OCI-LY7 (cell line): ENCODE measurements at regions not wholly inside any gene's neighbourhood (a gene's known extent, or its start where the extent isn't known, plus 50 kb on each side); places are given as distances from the start of the nearest gene placed in this dataset.

ENCODE experiments used
- BruUV-seq: library from RNA; stranded (reverse); fragments of 400-500 nt; replicated peaks from 2 replicates; lab custom pipeline; 2021; lab: Mats Ljungman, UMichigan
- CTCF ChIA-PET: fragments of 300-600 bp; sonication (Branson Sonifier 250); formaldehyde crosslinking; loops from one replicate; lab custom pipeline; 2022; ENCODE audit warnings: antibody characterized with exemption; ENCODE audit not compliant: unreplicated experiment; lab: Charles Lee
- POLR2A ChIA-PET: fragments of 300-600 bp; sonication (Branson Sonifier 250); formaldehyde crosslinking; loops from one replicate; lab custom pipeline; 2022; ENCODE audit warnings: antibody characterized with exemption; lab: Charles Lee
- DNase-seq: peaks from one replicate; pipeline ENCODE4 v3.0.0-alpha.2; 2015; ENCODE audit warnings: low spot score
- H2AFZ ChIP-seq: fragments of 200-600 bp; sonication (generic), shearing (Covaris generic); 2 replicates; pipeline ENCODE4 v1.6.1; 2014; ENCODE audit warnings: mild to moderate bottlenecking, antibody characterized with exemption, low read length, moderate library complexity
- H3K27ac ChIP-seq: fragments of 200-600 bp; sonication (generic); 2 replicates; pipeline ENCODE4 v1.5.1; 2014; ENCODE audit warnings: mixed run types, low read depth, mild to moderate bottlenecking, moderate library complexity, low read length, inconsistent platforms; ENCODE audit not compliant: poor library complexity, severe bottlenecking
- H3K36me3 ChIP-seq: fragments of 200-600 bp; sonication (generic); 2 replicates; pipeline ENCODE4 v1.6.1; 2014; ENCODE audit warnings: mild to moderate bottlenecking, antibody characterized with exemption, low read length, moderate library complexity, mixed read lengths; ENCODE audit not compliant: insufficient read depth
- H3K4me1 ChIP-seq: fragments of 200-600 bp; sonication (generic); 2 replicates; pipeline ENCODE4 v1.5.1; 2014; ENCODE audit warnings: mild to moderate bottlenecking, low read length; ENCODE audit not compliant: insufficient read depth, poor library complexity, severe bottlenecking
- H3K4me2 ChIP-seq: fragments of 200-600 bp; sonication (generic); 2 replicates; pipeline ENCODE4 v1.6.1; 2014; ENCODE audit warnings: mild to moderate bottlenecking, low read length
- H3K4me3 ChIP-seq: fragments of 200-600 bp; sonication (generic); 2 replicates; pipeline ENCODE4 v1.5.1; 2014; ENCODE audit warnings: mild to moderate bottlenecking, low read depth, low read length; ENCODE audit not compliant: poor library complexity, severe bottlenecking
- H3K79me2 ChIP-seq: fragments of 200-600 bp; sonication (generic); 2 replicates; pipeline ENCODE4 v1.6.1; 2016; ENCODE audit warnings: low read depth, mild to moderate bottlenecking, low read length, moderate library complexity, mixed read lengths; ENCODE audit not compliant: insufficient read depth
- H3K9me2 ChIP-seq: fragments of 200-600 bp; sonication (generic); 2 replicates; pipeline ENCODE4 v1.6.1; 2016; ENCODE audit warnings: mild to moderate bottlenecking, low read length, mixed read lengths; ENCODE audit not compliant: insufficient read depth
- H3K9me3 ChIP-seq: fragments of 200-600 bp; sonication (generic); 2 replicates; pipeline ENCODE4 v1.6.1; 2014; ENCODE audit warnings: mild to moderate bottlenecking, mixed run types, low read length, mixed read lengths
- H4K20me1 ChIP-seq: fragments of 200-600 bp; sonication (generic); 2 replicates; pipeline ENCODE4 v1.6.1; 2014; ENCODE audit warnings: mild to moderate bottlenecking, antibody characterized with exemption, low read length, moderate library complexity, mixed read lengths; ENCODE audit not compliant: insufficient read depth
- CTCF ChIP-seq: fragments of 200-600 bp; sonication (generic); conservative IDR thresholded peaks from 2 replicates; pipeline ENCODE4 v1.5.1; 2014; ENCODE audit warnings: mild to moderate bottlenecking, antibody characterized with exemption, low read length, moderate library complexity, mixed read lengths
- EZH2phosphoT487 ChIP-seq: fragments of 200-600 bp; sonication (generic); IDR thresholded peaks from 2 replicates; pipeline ENCODE4 v1.6.1; 2018; ENCODE audit warnings: low read depth, borderline replicate concordance, mild to moderate bottlenecking, mixed run types, antibody characterized with exemption, low read length, moderate library complexity, mixed read lengths
- intact Hi-C: fragments of 100-400 bp; cut with micrococcal nuclease; formaldehyde crosslinking; loops from one replicate; pipeline ENCODE4 v1.10.0; 2022; ENCODE audit not compliant: unreplicated experiment

- Histone ChIP-seq H3K9me3 (no peaks in the 10 kb centered on the region), H3K4me3 (no peak overlapping the region), H2AFZ (no peak overlapping the region), H3K27ac (no peak overlapping the region), H4K20me1 (no peaks in the 10 kb centered on the region), H3K4me1 (no peaks in the 10 kb centered on the region), H3K9me2 (no peaks in the 10 kb centered on the region), H3K4me2 (no peak overlapping the region), H3K79me2 (no peaks in the 10 kb centered on the region), H3K36me3 (no peaks in the 10 kb centered on the region)
- DNase-seq: no peak
- ChIA-PET CTCF (no interaction called here), POLR2A (no interaction called here)
- BruUV-seq: no TSS peak
- TF ChIP-seq CTCF (no peak), EZH2phosphoT487 (no peak)
- intact Hi-C loops: no loop called here
Observed at GRCh38 chr6:22825210-22825609, 255.8 kb downstream of the HDGFL1 start.

- Histone ChIP-seq H4K20me1 (no peaks in the 10 kb centered on the region), H3K79me2 (no peaks in the 10 kb centered on the region), H3K4me3 (no peak overlapping the region), H3K9me2 (no peaks in the 10 kb centered on the region), H3K36me3 (no peaks in the 10 kb centered on the region), H2AFZ (no peak overlapping the region), H3K4me1 (no peaks in the 10 kb centered on the region), H3K27ac (no peak overlapping the region), H3K9me3 (no peaks in the 10 kb centered on the region), H3K4me2 (no peak overlapping the region)
- ChIA-PET CTCF (no interaction called here), POLR2A (no interaction called here)
- DNase-seq: no peak
- no TSS peak for BruUV-seq
- intact Hi-C loops: no loop called here
- TF ChIP-seq EZH2phosphoT487: no peak
- no peak for TF ChIP-seq CTCF
Observed at GRCh38 chr6:22826961-22827360, 257.6 kb downstream of the HDGFL1 start.

GRCh38 chr6:22827760-22828159 is 258.4 kb downstream of the HDGFL1 start:
- Histone ChIP-seq H2AFZ (no peak overlapping the region), H3K4me2 (no peak overlapping the region), H3K4me3 (no peak overlapping the region), H3K27ac (no peak overlapping the region), H3K4me1 (no peaks in the 10 kb centered on the region), H3K9me2 (no peaks in the 10 kb centered on the region), H3K36me3 (no peaks in the 10 kb centered on the region), H3K79me2 (no peaks in the 10 kb centered on the region), H3K9me3 (no peaks in the 10 kb centered on the region), H4K20me1 (no peaks in the 10 kb centered on the region)
- TF ChIP-seq CTCF (no peak), EZH2phosphoT487 (no peak)
- intact Hi-C loops: no loop called here
- no TSS peak for BruUV-seq
- DNase-seq: no peak
- CTCF ChIA-PET: no interaction called here
- POLR2A ChIA-PET: no interaction called here
